ENCODE measurements at regions not wholly inside any gene's neighbourhood (a gene's known extent, or its start where the extent isn't known, plus 50 kb on each side); places are given as distances from the start of the nearest gene placed in this dataset.
"Not testable (repeated sequence)": the region's sequence is repeated elsewhere in the genome, so short reads cannot be mapped to it uniquely, and the experiment has no call there.

- not testable (repeated sequence) for DNase-seq
These were observed 545.5 kb downstream of the RPIA start for GRCh38 chr2:89236832-89237450.

- DNase-seq, result not testable (repeated sequence)
These were observed 546.3 kb downstream of the RPIA start for GRCh38 chr2:89237783-89238182.

GRCh38 chr2:89243114-89243700 lies 551.7 kb downstream of the RPIA start:
- DNase-seq, result not testable (repeated sequence)

- not testable (repeated sequence) for DNase-seq
These were observed 552.9 kb downstream of the RPIA start for GRCh38 chr2:89244407-89244806.

GRCh38 chr2:89245478-89245877 lies 554.0 kb downstream of the RPIA start:
- not testable (repeated sequence) for DNase-seq

GRCh38 chr2:89246027-89246426 lies 554.6 kb downstream of the RPIA start:
- not testable (repeated sequence) for DNase-seq

GRCh38 chr2:89246620-89247019 lies 555.1 kb downstream of the RPIA start:
- DNase-seq, result not testable (repeated sequence)

GRCh38 chr2:89255013-89255412 lies 563.5 kb downstream of the RPIA start:
- DNase-seq, result not testable (repeated sequence)

GRCh38 chr2:89273443-89273842 lies 582.0 kb downstream of the RPIA start:
- not testable (repeated sequence) for DNase-seq

GRCh38 chr2:89280536-89280935 lies 589.1 kb downstream of the RPIA start:
- DNase-seq, result not testable (repeated sequence)

GRCh38 chr2:89286448-89287080 lies 595.1 kb downstream of the RPIA start:
- not testable (repeated sequence) for DNase-seq

- DNase-seq, result not testable (repeated sequence)
These were observed 595.6 kb downstream of the RPIA start for GRCh38 chr2:89287084-89287483.

- DNase-seq, result not testable (repeated sequence)
These were observed 600.3 kb downstream of the RPIA start for GRCh38 chr2:89291717-89292298.

- not testable (repeated sequence) for DNase-seq
These were observed 601.9 kb downstream of the RPIA start for GRCh38 chr2:89293399-89293798.

- DNase-seq, result not testable (repeated sequence)
These were observed 602.9 kb downstream of the RPIA start for GRCh38 chr2:89294335-89294734.

- DNase-seq, result not testable (repeated sequence)
These were observed 605.4 kb downstream of the RPIA start for GRCh38 chr2:89296820-89297398.

- DNase-seq, result not testable (repeated sequence)
These were observed 607.7 kb downstream of the RPIA start for GRCh38 chr2:89299196-89299595.

GRCh38 chr2:89305623-89306022 lies 614.1 kb downstream of the RPIA start:
- DNase-seq, result not testable (repeated sequence)

- DNase-seq, result not testable (repeated sequence)
These were observed 615.6 kb downstream of the RPIA start for GRCh38 chr2:89306869-89307637.

- DNase-seq, result not testable (repeated sequence)
These were observed 627.5 kb downstream of the RPIA start for GRCh38 chr2:89318990-89319389.

- DNase-seq, result not testable (repeated sequence)
These were observed 634.4 kb downstream of the RPIA start for GRCh38 chr2:89325894-89326293.

GRCh38 chr2:89326455-89326854 lies 635.0 kb downstream of the RPIA start:
- DNase-seq, result not testable (repeated sequence)

Measured in activated CD4-positive, CD25-positive, alpha-beta regulatory T cell treated with anti-CD3 and anti-CD28 coated beads, Interleukin-2, amount 50 U/mL, for 72 hours (primary cell).